VCaP (cell line): ENCODE measurements at regions not wholly inside any gene's neighbourhood (a gene's known extent, or its start where the extent isn't known, plus 50 kb on each side); places are given as distances from the start of the nearest gene placed in this dataset.

Experiments used
- H3K27ac ChIP-seq: fragments of 450-650 bp; 2 replicates; pipeline ENCODE4 v1.5.1; 2017
- TF ChIP-seq, protein P1 (sequence below): fragments of 450-650 bp; conservative IDR thresholded peaks from 2 replicates; pipeline ENCODE4 v1.5.1; 2017; ENCODE audit warnings: mild to moderate bottlenecking, moderate library complexity

DNA sequence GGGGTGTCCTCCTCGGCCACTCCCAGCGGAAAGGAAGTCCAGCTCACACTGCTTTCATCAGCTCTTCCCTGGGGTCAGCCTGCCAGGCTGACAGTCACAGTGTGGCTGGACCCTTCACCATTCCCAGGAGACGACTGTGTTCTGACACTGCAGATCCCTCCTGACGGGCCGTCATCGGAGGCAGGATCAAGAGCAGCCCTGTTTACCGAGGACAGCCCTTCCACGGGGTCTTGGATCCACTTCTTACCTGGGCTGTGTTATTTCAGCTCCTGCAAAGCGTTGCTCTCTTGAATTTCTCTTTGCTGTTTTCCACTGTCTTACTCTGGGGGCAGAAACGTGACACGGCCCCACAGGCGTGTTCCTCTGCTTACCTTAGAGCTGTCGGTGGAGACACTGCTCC lies 149.9 kb upstream of the SOX1 start:
- no peak overlapping the region for H3K27ac ChIP-seq
- TF ChIP-seq, protein P1, sequence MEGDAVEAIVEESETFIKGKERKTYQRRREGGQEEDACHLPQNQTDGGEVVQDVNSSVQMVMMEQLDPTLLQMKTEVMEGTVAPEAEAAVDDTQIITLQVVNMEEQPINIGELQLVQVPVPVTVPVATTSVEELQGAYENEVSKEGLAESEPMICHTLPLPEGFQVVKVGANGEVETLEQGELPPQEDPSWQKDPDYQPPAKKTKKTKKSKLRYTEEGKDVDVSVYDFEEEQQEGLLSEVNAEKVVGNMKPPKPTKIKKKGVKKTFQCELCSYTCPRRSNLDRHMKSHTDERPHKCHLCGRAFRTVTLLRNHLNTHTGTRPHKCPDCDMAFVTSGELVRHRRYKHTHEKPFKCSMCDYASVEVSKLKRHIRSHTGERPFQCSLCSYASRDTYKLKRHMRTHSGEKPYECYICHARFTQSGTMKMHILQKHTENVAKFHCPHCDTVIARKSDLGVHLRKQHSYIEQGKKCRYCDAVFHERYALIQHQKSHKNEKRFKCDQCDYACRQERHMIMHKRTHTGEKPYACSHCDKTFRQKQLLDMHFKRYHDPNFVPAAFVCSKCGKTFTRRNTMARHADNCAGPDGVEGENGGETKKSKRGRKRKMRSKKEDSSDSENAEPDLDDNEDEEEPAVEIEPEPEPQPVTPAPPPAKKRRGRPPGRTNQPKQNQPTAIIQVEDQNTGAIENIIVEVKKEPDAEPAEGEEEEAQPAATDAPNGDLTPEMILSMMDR = no peak

- TF ChIP-seq, protein P1 = no peak
- H3K27ac ChIP-seq = no peak overlapping the region
Observed at GRCh38 chr13:111917901-111918300, 149.0 kb upstream of the SOX1 start.

DNA sequence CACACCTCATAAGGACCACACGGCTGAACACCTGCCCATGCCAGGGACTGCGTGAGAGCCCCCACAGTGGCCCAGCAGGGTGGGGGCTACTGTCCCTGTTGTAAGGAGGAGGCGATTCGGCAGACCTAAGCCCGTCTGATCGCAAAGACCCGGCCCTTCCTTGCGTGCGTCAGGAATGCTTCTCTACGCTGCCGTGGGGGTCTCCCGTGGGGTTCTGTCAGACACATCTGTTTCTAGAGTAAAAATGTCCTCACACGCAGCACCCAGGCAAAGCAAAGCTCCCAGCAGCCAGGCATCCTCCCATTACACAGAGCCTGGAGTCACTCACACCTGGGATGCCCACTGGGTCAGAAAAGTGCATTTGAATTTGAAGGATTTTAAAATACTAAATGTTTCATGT lies 147.7 kb upstream of the SOX1 start:
- TF ChIP-seq, protein P1 = no peak
- no peak overlapping the region for H3K27ac ChIP-seq

GRCh38 chr13:111919849-111920248 lies 147.1 kb upstream of the SOX1 start:
- H3K27ac ChIP-seq = no peak overlapping the region
- TF ChIP-seq, protein P1 = no peak

GRCh38 chr13:111920306-111920931 lies 146.5 kb upstream of the SOX1 start:
- TF ChIP-seq, protein P1 = no peak
- H3K27ac ChIP-seq = no peak overlapping the region

DNA sequence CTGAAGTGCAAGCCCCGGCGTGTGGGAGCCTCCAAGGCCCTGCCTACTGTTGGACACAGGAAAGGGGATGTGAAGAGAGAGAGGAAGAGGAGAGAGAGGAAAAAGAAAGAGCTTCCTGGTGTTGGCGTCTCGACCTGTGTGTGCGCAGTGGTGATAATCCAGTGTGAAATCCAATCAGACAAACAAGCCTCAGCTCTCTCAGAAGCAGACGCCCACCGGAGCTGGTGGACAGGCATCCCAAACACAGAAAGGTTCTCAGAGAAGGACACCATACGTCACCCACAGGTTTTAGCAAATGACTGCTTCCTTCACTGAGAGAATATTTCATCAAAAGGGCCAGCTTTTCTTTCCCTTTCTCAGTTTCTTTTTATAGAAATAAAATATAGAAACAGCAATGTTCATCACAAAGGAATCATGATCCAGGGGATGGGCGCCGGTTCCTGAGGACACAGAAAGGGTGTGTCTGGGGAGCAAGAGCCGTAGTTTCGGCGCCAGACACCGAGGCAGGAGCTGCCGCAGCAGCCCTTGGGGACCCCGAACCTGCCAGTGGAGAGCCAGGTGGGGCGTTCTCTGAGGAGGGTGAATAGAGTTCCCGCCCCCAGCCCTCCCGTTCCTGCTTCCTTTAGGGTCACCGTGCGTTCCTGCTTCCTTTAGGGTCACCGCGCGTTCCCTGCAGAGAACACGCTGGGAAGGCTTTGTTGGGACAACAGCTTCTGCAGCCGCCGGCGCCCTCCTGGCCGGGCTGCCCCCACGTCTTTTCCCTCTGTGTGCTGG lies 145.8 kb upstream of the SOX1 start:
- TF ChIP-seq, protein P1 = no peak
- H3K27ac ChIP-seq = no peak overlapping the region

- no peak overlapping the region for H3K27ac ChIP-seq
- TF ChIP-seq, protein P1 = no peak
Observed at GRCh38 chr13:111922086-111922485, 144.9 kb upstream of the SOX1 start.
